Stimulated activated CD4-positive, alpha-beta T cell treated with anti-CD3 and anti-CD28 coated beads, TNF-alpha, amount 100 ng/mL, for 4 hours (primary cell): ENCODE measurements at regions not wholly inside any gene's neighbourhood (a gene's known extent, or its start where the extent isn't known, plus 50 kb on each side); places are given as distances from the start of the nearest gene placed in this dataset.
"Not testable (repeated sequence)": the region's sequence is repeated elsewhere in the genome, so short reads cannot be mapped to it uniquely, and the experiment has no call there.

Source experiments
- DNase-seq, 3 experiments: peaks; one replicate each; pipeline ENCODE4 v3.0.0-alpha.2; 2020; ENCODE audit warnings: low read depth in 3 of 3

- no peak for DNase-seq
Measured at GRCh38 chr2:129008881-129009554, 690.4 kb upstream of the HS6ST1 start.

GRCh38 chr2:129009555-129010146, 691.0 kb upstream of the HS6ST1 start:
- DNase-seq = no peak

DNA sequence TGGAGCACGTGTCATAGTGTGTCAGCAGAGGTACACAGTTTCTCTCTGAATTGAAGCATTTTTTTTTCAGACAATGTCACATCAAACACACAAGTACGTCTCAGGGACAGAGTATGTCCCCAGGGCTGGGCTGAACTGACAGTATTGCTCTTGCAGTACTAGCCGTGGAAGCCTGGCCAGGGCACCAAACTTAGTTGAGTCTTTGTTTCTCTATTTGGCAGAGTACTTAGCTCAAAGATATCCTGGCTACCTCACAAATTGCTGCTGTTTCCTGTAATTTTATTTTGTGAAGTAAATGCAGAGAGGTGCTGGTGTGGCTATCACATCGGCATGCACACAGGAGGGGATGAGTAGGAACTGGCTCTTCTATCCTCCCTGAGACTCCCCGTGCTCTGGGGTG, 691.6 kb upstream of the HS6ST1 start:
- no peak for DNase-seq

GRCh38 chr2:129011466-129012061, 692.9 kb upstream of the HS6ST1 start:
- no peak for DNase-seq

DNA sequence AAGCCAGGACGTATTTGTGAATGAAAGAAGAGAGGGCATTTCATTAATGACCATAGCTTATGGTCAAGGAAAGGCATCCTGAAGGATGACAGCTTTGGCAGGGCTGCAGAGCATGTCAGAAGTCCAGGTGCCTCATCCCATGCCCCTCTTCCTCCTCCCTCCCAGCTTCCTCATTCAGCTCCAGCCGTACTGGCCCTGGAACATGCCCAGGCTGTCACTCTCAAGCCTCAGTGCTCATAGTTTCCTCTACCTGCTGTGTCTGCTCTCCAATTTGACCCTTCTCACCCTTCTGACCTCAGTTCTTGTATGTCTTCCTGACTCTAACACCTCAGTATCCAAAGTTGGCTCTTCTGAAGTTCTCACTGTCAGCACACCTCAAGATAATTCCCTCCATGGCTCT, 695.8 kb upstream of the HS6ST1 start:
- DNase-seq = no peak

DNA sequence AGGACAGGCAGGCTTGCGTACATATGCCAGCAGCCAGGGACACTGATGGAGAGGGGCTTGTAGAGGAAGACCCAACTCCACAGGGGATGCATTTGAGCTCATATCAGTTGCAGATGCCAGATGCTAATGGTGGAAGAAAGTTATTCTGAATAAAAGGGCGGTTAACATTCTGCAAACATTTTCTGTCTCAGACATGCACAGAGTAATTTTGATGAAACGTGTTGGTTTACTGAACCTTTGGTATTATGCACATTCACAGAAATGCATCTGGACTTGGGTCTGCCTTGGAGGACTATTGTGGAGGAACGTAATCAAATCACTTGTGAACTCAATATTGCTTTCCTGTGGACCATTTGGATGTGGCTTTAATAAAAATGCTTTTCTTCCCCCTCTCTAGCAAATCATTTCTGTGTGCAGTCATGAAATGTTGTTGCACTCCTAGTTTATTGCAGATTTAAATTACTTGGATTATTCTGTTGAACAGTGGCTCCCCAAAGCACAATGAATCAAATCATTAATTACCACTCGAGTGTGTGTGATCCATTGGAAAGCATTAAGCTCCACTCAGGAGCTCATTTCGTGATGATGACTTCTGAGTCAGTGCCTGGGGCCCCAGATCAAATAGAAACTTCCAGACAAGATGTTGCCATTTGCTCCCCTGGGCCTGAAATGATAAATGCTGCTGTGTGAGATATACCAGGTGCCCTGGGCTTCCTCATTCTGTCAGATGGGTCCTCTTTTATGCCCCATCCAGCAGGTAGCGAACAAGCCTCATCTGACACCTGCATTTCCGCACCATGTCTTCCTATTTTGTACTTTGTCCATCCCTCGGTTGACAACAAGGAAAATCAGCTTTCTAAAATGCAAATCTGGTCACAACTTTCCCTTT, 697.0 kb upstream of the HS6ST1 start:
- no peak for DNase-seq

DNA sequence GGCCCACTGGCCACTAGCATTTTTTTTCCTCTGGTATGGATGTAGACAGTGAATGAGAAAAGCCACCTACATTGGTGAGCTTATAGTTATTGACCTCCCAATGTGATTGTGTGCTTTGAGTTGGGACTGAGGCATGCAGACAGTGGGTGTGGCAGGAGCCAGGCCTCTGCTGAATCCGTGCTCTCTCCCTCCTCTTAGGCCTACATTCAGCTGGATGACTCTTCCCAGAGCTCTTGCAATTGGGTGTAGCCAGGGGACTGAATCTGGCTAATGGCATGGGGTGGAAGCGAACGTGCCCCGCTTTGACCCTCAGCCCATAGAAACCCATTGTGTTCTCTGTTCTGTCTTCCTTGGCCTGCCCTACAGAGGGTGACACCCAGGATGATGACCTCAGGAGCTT, 698.3 kb upstream of the HS6ST1 start:
- no peak for DNase-seq

DNA sequence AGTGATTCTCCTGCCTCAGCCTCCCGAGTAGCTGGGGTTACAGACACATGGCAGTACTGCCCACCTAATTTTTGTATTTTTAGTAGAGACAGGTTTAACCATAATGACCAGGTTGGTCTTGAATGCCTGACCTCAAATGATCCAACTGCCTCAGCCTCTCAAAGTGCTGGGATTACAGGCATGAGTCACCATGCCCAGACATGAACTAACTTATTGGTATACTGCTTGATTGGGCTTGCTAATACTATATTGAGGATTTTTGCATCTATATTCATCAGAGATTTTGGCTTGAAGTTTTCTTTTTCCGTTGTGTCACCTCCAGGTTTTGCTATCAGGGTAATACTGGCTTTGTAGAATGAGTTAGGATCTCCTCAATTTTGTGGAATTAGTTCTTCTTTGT, 706.1 kb upstream of the HS6ST1 start:
- no peak for DNase-seq

DNA sequence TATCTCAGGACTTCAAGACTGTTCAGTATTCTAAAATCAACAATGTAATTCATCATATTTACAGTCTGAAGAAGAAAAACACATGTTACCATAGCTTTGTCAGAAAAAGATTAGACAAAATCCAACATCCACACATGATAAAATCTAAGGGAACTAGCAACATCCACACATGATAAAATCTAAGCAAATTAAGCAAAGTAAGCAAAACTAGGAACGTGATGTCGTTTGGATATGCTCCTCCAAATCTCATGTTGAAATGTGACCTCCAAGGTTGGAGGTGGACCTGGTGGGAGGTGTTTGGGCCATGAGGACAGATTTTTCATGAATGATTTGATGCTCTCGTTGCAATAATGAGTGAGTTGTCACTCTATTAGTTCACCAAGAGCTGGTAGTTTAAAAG, 717.3 kb upstream of the HS6ST1 start:
- DNase-seq = no peak

DNA sequence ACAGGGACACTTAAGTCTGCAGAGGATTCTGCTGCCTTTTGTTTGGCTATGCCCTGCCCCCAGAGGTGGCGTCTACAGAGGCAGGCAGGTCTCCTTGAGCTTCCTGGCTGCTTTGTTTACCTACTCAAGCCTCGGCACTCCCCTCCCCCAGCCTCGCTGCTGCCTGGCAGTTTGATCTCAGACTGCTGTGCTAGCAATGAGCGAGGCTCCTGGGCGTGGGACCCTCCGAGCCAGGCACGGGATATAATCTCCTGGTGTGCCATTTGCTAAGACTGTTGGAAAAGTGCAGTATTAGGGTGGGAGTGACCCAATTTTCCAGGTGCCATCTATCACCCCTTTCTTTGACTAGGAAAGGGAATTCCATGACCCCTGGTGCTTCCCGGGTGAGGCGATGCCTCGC, 725.0 kb upstream of the HS6ST1 start:
- not testable (repeated sequence) for DNase-seq

DNA sequence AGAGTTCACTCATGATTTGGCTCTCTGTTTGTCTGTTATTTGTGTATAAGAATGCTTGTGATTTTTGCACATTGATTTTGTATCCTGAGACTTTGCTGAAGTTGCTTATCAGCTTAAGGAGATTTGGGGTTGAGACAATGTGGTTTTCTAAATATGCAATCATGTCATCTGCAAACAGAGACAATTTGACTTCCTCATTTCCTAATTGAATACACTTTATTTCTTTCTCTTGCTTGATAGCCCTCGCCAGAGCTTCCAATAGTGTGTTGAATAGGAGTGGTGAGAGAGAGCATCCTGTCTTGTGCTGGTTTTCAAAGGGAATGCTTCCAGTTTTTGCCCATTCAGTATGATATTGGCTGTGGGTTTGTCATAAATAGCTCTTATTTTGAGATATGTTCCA, 727.8 kb upstream of the HS6ST1 start:
- DNase-seq = not testable (repeated sequence)

DNA sequence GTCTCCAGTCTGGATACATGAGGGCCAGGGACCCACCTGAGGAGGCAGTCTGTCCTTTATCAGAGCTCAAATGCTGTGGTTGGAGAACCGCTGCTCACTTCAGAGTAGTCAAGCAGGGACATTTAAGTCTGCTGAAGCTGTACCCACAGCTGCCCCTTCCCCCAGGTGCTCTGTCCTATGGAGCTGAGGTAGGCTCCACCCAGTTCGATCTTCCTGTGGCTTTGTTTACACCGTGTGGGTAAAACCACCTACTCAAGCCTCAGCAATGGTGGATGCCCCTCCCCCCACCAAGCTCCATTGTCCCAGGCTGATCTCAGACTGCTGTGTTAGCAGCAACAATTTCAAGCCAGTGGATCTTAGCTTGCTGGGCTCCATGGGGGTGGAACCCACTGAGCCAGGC, 731.4 kb upstream of the HS6ST1 start:
- no peak for DNase-seq

GRCh38 chr2:129055242-129055641, 736.6 kb upstream of the HS6ST1 start:
- DNase-seq = no peak

DNA sequence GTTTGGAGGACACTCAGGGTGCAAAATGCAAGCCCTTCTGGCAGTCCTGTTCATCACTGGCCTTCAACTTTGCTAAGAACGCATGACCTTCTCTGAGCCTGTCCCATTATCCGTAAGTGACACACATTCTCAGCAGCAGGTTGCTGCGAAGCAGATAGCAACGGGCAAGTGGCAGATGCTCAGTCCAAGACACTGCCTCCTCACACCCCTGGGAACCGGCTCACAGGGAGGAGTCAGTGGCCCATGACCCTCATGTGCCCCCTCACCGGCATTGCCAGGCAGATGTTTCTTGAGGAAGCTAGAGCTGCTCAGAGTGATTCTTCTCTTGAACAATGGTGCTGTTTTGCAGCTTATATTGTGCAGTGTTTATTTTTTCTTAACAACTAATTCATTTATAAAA, 737.2 kb upstream of the HS6ST1 start:
- no peak for DNase-seq

GRCh38 chr2:129056309-129056958, 737.8 kb upstream of the HS6ST1 start:
- DNase-seq = no peak

DNA sequence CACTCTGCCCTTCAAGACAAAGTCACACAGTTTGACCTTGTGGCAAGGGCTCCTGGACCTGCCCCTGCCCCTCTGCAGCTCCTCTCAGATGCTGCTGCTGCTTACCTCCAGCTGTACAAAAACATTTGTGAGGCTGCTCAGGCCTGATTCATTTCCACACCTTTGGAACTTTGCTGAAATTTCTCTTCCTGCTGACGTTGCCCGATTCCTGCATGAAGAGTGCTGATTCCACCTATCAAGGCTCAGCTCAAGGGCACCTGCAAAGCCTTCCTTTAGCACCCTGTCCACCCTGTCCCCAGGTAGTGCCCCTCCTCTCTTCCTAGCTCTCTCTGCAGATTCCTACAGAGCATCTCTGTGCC, 738.3 kb upstream of the HS6ST1 start:
- no peak for DNase-seq

GRCh38 chr2:129058981-129059380, 740.3 kb upstream of the HS6ST1 start:
- no peak for DNase-seq

GRCh38 chr2:129059476-129059875, 740.8 kb upstream of the HS6ST1 start:
- no peak for DNase-seq

DNA sequence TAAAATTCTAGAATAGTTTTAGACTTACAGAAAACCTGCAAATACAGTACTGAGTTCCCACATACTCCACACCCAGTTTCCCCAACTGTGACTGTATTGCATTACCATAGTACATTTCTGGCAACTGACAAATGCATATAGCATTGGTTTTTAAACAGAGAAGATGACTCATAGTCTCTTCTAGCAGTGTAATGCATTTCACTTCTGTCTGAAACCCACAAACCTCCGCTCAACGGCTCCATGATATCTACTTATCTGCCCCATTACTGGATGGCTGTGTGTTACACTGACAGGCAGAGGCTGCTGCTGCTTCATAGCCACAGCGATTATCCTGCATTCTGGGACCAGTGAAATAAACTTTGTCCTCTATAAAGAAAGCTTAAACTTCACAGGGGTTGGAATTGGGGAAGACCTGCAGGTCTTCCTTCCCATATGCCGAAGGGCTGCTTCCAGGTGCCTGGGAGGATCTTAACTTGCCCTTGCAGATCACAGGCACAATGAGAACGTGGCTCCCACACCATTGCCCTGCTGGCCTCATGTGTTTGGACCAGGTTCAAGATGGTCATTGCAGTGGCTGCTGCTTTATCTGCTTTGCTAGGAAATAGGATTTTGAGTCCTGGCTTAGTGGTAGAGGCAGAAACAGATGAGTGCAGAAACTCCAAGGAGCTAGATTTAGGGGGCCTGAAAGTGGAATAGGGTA, 742.6 kb upstream of the HS6ST1 start:
- DNase-seq = no peak

- DNase-seq = no peak
Measured at GRCh38 chr2:129061769-129062121, 743.1 kb upstream of the HS6ST1 start.

GRCh38 chr2:129062146-129062912, 743.7 kb upstream of the HS6ST1 start:
- no peak for DNase-seq
